Dendritic cell treated with granulocyte-macrophage colony-stimulating factor and Interleukin-4, amounts not matched to agents 40 ng/mL and 50 ng/mL, for 4 days (primary cell): ENCODE measurements at regions not wholly inside any gene's neighbourhood (a gene's known extent, or its start where the extent isn't known, plus 50 kb on each side); places are given as distances from the start of the nearest gene placed in this dataset.

Experiments used
- H3K27ac Mint-ChIP-seq: one replicate; pipeline ENCODE4 v1.8.0; 2022; ENCODE audit warnings: mild to moderate bottlenecking, mixed read lengths
- H3K27me3 Mint-ChIP-seq: one replicate; pipeline ENCODE4 v1.8.0; 2022; ENCODE audit warnings: mild to moderate bottlenecking, mixed read lengths
- H3K36me3 Mint-ChIP-seq: one replicate; pipeline ENCODE4 v1.8.0; 2022; ENCODE audit warnings: low read depth, mixed read lengths
- H3K4me1 Mint-ChIP-seq: one replicate; pipeline ENCODE4 v1.8.0; 2022; ENCODE audit warnings: low read depth, mixed read lengths
- H3K4me3 Mint-ChIP-seq: one replicate; pipeline ENCODE4 v1.8.0; 2022; ENCODE audit warnings: mild to moderate bottlenecking, moderate library complexity, mixed read lengths
- H3K9me3 Mint-ChIP-seq: one replicate; pipeline ENCODE4 v1.8.0; 2022; ENCODE audit warnings: mixed read lengths
- intact Hi-C: fragments of 100-400 bp; cut with micrococcal nuclease; formaldehyde crosslinking; loops from one replicate; pipeline ENCODE4 v1.15.0; 2022

GRCh38 chr10:81068460-81068859, 530.8 kb downstream of the SH2D4B start:
- no peaks in the 10 kb centered on the region for H3K27me3 Mint-ChIP-seq
- intact Hi-C loops = no loop called here
- H3K27ac Mint-ChIP-seq = no peak overlapping the region
- H3K4me3 Mint-ChIP-seq = no peak overlapping the region
- no peaks in the 10 kb centered on the region for H3K9me3 Mint-ChIP-seq
- no peaks in the 10 kb centered on the region for H3K4me1 Mint-ChIP-seq
- no peaks in the 10 kb centered on the region for H3K36me3 Mint-ChIP-seq

- no peaks in the 10 kb centered on the region for H3K36me3 Mint-ChIP-seq
- H3K4me3 Mint-ChIP-seq = no peak overlapping the region
- H3K9me3 Mint-ChIP-seq = no peaks in the 10 kb centered on the region
- no peaks in the 10 kb centered on the region for H3K4me1 Mint-ChIP-seq
- no peak overlapping the region for H3K27ac Mint-ChIP-seq
- intact Hi-C loops = no loop called here
- H3K27me3 Mint-ChIP-seq = no peaks in the 10 kb centered on the region
Measured at GRCh38 chr10:81071087-81071796, 533.5 kb downstream of the SH2D4B start.

- intact Hi-C loops = no loop called here
Measured at GRCh38 chr10:81073155-81073554, 535.5 kb downstream of the SH2D4B start.

GRCh38 chr10:81081887-81082620, 544.4 kb downstream of the SH2D4B start:
- no peak overlapping the region for H3K27ac Mint-ChIP-seq
- no peaks in the 10 kb centered on the region for H3K4me1 Mint-ChIP-seq
- H3K36me3 Mint-ChIP-seq = no peaks in the 10 kb centered on the region
- intact Hi-C loops = no loop called here
- no peaks in the 10 kb centered on the region for H3K27me3 Mint-ChIP-seq
- H3K9me3 Mint-ChIP-seq = no peaks in the 10 kb centered on the region
- H3K4me3 Mint-ChIP-seq = no peak overlapping the region

More at GRCh38 chr10:81073155-81073554, 535.5 kb downstream of the SH2D4B start:
- no peaks in the 10 kb centered on the region for H3K4me1 Mint-ChIP-seq
- H3K4me3 Mint-ChIP-seq = no peak overlapping the region
- H3K36me3 Mint-ChIP-seq = no peaks in the 10 kb centered on the region
- no peaks in the 10 kb centered on the region for H3K9me3 Mint-ChIP-seq
- H3K27me3 Mint-ChIP-seq = no peaks in the 10 kb centered on the region
- H3K27ac Mint-ChIP-seq = no peak overlapping the region

- Mint-ChIP-seq H3K4me3 (no peak overlapping the region), H3K4me1 (no peaks in the 10 kb centered on the region), H3K36me3 (no peaks in the 10 kb centered on the region), H3K27me3 (no peaks in the 10 kb centered on the region), H3K27ac (no peak overlapping the region), H3K9me3 (no peaks in the 10 kb centered on the region)
- intact Hi-C loops = no loop called here
Measured at GRCh38 chr10:81082621-81083376, 545.1 kb downstream of the SH2D4B start.

- H3K36me3 Mint-ChIP-seq = no peaks in the 10 kb centered on the region
- H3K27ac Mint-ChIP-seq = no peak overlapping the region
- no peaks in the 10 kb centered on the region for H3K27me3 Mint-ChIP-seq
- H3K9me3 Mint-ChIP-seq = no peaks in the 10 kb centered on the region
- no peaks in the 10 kb centered on the region for H3K4me1 Mint-ChIP-seq
- intact Hi-C loops = no loop called here
- H3K4me3 Mint-ChIP-seq = no peak overlapping the region
Measured at GRCh38 chr10:81093056-81093455, 555.4 kb downstream of the SH2D4B start.

GRCh38 chr10:81095238-81095637, 557.5 kb downstream of the SH2D4B start:
- no peak overlapping the region for H3K27ac Mint-ChIP-seq
- no peaks in the 10 kb centered on the region for H3K9me3 Mint-ChIP-seq
- H3K4me1 Mint-ChIP-seq = no peaks in the 10 kb centered on the region
- H3K36me3 Mint-ChIP-seq = no peaks in the 10 kb centered on the region
- no peak overlapping the region for H3K4me3 Mint-ChIP-seq
- intact Hi-C loops = no loop called here
- no peaks in the 10 kb centered on the region for H3K27me3 Mint-ChIP-seq

GRCh38 chr10:81096558-81096957, 558.9 kb downstream of the SH2D4B start:
- Mint-ChIP-seq H3K4me1 (no peaks in the 10 kb centered on the region), H3K4me3 (no peak overlapping the region), H3K27ac (no peak overlapping the region), H3K27me3 (no peaks in the 10 kb centered on the region), H3K36me3 (no peaks in the 10 kb centered on the region), H3K9me3 (no peaks in the 10 kb centered on the region)
- intact Hi-C loops = no loop called here

- no peaks in the 10 kb centered on the region for H3K27me3 Mint-ChIP-seq
- no peak overlapping the region for H3K27ac Mint-ChIP-seq
- H3K4me3 Mint-ChIP-seq = no peak overlapping the region
- intact Hi-C loops = no loop called here
- no peaks in the 10 kb centered on the region for H3K9me3 Mint-ChIP-seq
- H3K4me1 Mint-ChIP-seq = no peaks in the 10 kb centered on the region
- no peaks in the 10 kb centered on the region for H3K36me3 Mint-ChIP-seq
Measured at GRCh38 chr10:81101062-81101461, 563.4 kb downstream of the SH2D4B start.

- H3K4me1 Mint-ChIP-seq = no peaks in the 10 kb centered on the region
- no peaks in the 10 kb centered on the region for H3K36me3 Mint-ChIP-seq
- H3K9me3 Mint-ChIP-seq = no peaks in the 10 kb centered on the region
- no peak overlapping the region for H3K4me3 Mint-ChIP-seq
- no peaks in the 10 kb centered on the region for H3K27me3 Mint-ChIP-seq
- intact Hi-C loops = no loop called here
- H3K27ac Mint-ChIP-seq = no peak overlapping the region
Measured at GRCh38 chr10:81104494-81104893, 566.8 kb downstream of the SH2D4B start.

- Mint-ChIP-seq H3K27me3 (no peaks in the 10 kb centered on the region), H3K4me1 (no peaks in the 10 kb centered on the region), H3K9me3 (no peaks in the 10 kb centered on the region), H3K27ac (no peak overlapping the region), H3K4me3 (no peak overlapping the region), H3K36me3 (no peaks in the 10 kb centered on the region)
- intact Hi-C loops = no loop called here
Measured at GRCh38 chr10:81108516-81109199, 571.0 kb downstream of the SH2D4B start.

- no peak overlapping the region for H3K27ac Mint-ChIP-seq
- no peaks in the 10 kb centered on the region for H3K27me3 Mint-ChIP-seq
- H3K36me3 Mint-ChIP-seq = no peaks in the 10 kb centered on the region
- H3K4me1 Mint-ChIP-seq = no peaks in the 10 kb centered on the region
- H3K4me3 Mint-ChIP-seq = no peak overlapping the region
- H3K9me3 Mint-ChIP-seq = no peaks in the 10 kb centered on the region
- intact Hi-C loops = no loop called here
Measured at GRCh38 chr10:81109200-81109752, 571.6 kb downstream of the SH2D4B start.

- intact Hi-C loops = no loop called here
- Mint-ChIP-seq H3K36me3 (no peaks in the 10 kb centered on the region), H3K27ac (no peak overlapping the region), H3K4me1 (no peaks in the 10 kb centered on the region), H3K9me3 (no peaks in the 10 kb centered on the region), H3K27me3 (no peaks in the 10 kb centered on the region), H3K4me3 (no peak overlapping the region)
Measured at GRCh38 chr10:81116201-81116600, 578.5 kb downstream of the SH2D4B start.
